HG02870 (cell line): ENCODE measurements at regions not wholly inside any gene's neighbourhood (a gene's known extent, or its start where the extent isn't known, plus 50 kb on each side); places are given as distances from the start of the nearest gene placed in this dataset.

Source experiments
- ATAC-seq: cut with Tn5 transposase; IDR thresholded peaks from one replicate; pipeline ENCODE4 v1.9.1; 2021; ENCODE audit warnings: mild to moderate bottlenecking, moderate library complexity; ENCODE audit not compliant: unreplicated experiment

- ATAC-seq: no peak
Observed at GRCh38 chr2:67650291-67651133, 253.4 kb downstream of the ETAA1 start.

GRCh38 chr2:67651565-67651964 lies 254.4 kb downstream of the ETAA1 start:
- no peak for ATAC-seq

DNA sequence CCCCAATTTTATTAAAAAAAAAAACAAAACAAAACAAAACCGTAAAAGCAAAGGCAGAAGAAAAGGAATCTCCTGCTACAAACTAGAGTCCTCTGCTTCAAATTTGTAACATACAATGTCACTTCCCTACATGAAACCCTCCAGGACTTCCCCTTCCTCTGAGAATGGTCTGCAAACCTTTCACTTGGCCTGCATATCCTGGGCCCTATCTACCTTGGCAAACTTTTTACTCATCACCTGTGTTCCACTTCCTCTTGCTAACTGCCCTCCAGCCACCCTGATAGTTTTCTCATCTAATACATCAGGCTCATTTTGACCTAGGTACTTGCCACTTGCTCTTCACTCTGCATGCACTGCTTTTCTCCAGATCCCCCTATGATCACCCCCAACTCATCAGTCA lies 255.5 kb downstream of the ETAA1 start:
- ATAC-seq: peak; percentile 85

- no peak for ATAC-seq
Observed at GRCh38 chr2:67656875-67657274, 259.7 kb downstream of the ETAA1 start.

- ATAC-seq: no peak
Observed at GRCh38 chr2:67658820-67659219, 261.7 kb downstream of the ETAA1 start.

GRCh38 chr2:67660015-67660602 lies 263.0 kb downstream of the ETAA1 start:
- ATAC-seq: no peak

GRCh38 chr2:67660871-67661270 lies 263.7 kb downstream of the ETAA1 start:
- ATAC-seq: no peak

DNA sequence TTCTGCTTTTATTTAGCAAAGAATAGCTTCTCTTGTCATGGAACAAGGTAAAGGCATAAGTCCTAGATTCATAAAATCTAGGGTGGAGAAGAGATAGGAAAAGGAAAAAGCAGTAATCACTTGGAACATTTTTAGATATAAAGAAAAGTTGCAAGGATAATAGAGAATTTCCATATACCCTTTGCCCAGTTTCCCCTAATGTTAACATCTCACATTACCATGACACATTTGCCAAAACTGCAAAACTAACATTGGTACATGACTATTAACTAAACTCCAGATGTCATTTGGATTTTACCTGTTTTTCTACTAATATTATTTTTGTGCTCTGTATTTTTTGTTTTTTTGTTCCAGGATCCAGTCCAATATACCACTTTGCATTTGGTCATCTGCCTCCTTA lies 265.1 kb downstream of the ETAA1 start:
- ATAC-seq: no peak

DNA sequence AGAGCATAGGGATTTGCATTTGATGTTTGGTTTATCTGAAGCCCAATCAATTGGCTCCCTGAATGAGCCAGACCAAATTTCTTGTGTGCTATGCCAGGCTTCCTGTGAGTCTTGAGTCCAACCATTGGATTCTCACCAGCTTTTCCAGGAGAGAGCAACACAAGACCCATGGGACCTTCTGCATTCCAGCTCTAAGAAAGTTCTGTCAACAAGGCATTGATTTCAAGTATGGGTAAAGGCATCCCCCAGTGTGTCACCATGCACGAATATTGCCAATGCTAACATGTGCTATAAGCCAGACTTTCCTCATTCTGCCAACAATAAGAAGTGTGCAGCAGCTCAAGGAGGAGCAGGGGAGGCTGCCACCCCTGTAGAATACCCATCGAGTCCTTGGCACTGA lies 266.6 kb downstream of the ETAA1 start:
- ATAC-seq: no peak

GRCh38 chr2:67666386-67667053 lies 269.4 kb downstream of the ETAA1 start:
- no peak for ATAC-seq

- no peak for ATAC-seq
Observed at GRCh38 chr2:67667054-67667908, 270.1 kb downstream of the ETAA1 start.

- ATAC-seq: no peak
Observed at GRCh38 chr2:67668538-67668937, 271.4 kb downstream of the ETAA1 start.

GRCh38 chr2:67669168-67669567 lies 272.0 kb downstream of the ETAA1 start:
- no peak for ATAC-seq

GRCh38 chr2:67669766-67670165 lies 272.6 kb downstream of the ETAA1 start:
- no peak for ATAC-seq

GRCh38 chr2:67670747-67671183 lies 273.6 kb downstream of the ETAA1 start:
- ATAC-seq: no peak

DNA sequence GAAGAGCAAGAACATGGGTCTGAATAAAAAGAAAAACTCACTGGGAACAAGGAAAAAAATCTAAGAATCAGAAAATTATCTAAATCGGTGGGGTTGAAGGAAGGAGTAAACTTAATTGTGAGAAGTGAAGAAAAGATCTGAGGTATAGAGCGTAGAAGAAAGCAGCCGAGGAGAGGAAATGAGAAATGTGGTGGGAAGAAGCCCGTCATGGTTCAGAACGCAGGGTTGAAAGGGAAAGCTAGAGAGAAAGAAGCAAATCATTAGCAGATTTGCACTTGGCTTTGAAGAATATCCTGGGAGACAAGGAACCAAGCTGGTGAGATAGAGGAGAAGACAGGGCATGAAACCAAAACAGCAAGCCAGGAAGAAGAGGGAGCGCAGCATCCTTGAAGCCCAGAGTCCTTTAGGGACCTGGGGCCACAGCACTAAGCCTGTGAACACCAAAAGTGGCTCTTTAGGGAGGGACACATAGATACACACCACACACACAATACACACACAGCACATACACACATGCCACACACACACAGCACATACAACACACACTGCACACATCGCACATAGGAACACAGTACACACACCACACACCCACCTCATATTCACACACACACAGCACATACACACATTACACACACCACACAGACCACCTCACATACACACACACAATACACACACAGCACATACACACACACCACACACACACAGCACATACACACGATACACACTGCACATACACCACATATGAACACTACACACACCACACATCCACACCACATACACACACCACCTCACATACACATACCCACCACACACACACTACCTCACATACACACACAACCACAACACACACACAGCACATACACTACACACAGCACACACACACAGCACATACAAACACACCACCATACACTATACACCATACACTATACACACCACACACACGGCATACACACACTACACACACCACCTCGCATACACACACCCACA lies 274.6 kb downstream of the ETAA1 start:
- no peak for ATAC-seq

GRCh38 chr2:67674668-67675067 lies 277.5 kb downstream of the ETAA1 start:
- no peak for ATAC-seq

DNA sequence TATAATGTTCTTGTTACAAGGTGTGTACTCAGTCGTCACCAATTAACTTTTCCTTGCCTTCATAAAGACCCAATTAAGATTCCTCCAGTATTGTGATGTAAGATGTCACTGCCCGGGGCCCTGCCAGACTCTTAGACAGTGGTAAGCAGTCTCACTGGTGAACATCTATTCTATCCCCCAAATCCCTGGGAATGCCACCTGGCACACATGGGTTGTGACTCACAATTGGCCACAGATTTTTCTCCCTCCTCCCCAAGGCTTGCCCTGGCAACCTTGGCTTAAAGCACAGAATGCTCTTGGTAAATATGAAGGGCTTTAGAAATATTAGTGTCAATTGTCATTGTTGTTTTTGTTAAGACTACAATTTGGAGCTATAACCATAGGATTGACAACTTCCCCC lies 287.9 kb downstream of the ETAA1 start:
- ATAC-seq: no peak

- no peak for ATAC-seq
Observed at GRCh38 chr2:67686254-67686653, 289.1 kb downstream of the ETAA1 start.

GRCh38 chr2:67689186-67689585 lies 292.1 kb downstream of the ETAA1 start:
- ATAC-seq: no peak
